T47D (cell line): ENCODE measurements at regions not wholly inside any gene's neighbourhood (a gene's known extent, or its start where the extent isn't known, plus 50 kb on each side); places are given as distances from the start of the nearest gene placed in this dataset.
A peak's percentile ranks its signal among the peaks of the same experiment; 100 is the strongest.

Source experiments
- DNase-seq, 2 experiments: peaks; one replicate each; pipeline versions ENCODE4 v3.0.0 to v3.0.0-alpha.2; 2011 to 2012; ENCODE audit warnings: low read depth in 1 of 2, low spot score in 1 of 2
- JUND ChIP-seq: IDR thresholded peaks from 2 replicates; pipeline ENCODE4 v1.6.1; 2012; ENCODE audit warnings: low read depth
- in situ Hi-C: cut with HindIII; loops from 2 replicates; pipeline ENCODE4 v1.10.0; 2016; ENCODE audit warnings: low sequenced_read_pairs, low pct_unique_long_range_greater_than_20kb

- DNase-seq = no peak
- no peak for TF ChIP-seq JUND
- in situ Hi-C loops = no loop called here
Observed at GRCh38 chr2:240252191-240252871, 111.9 kb upstream of the OTOS start.

GRCh38 chr2:240252872-240253511, 112.5 kb upstream of the OTOS start:
- no peak for TF ChIP-seq JUND
- in situ Hi-C loops = no loop called here
- DNase-seq = no peak

- TF ChIP-seq JUND = no peak
- in situ Hi-C loops = no loop called here
- no peak for DNase-seq
Observed at GRCh38 chr2:240253583-240254145, 113.2 kb upstream of the OTOS start.

GRCh38 chr2:240254337-240255164, 114.1 kb upstream of the OTOS start:
- no peak for TF ChIP-seq JUND
- in situ Hi-C loops = no loop called here
- no peak for DNase-seq

GRCh38 chr2:240255165-240255491, 114.7 kb upstream of the OTOS start:
- in situ Hi-C loops = no loop called here
- no peak for TF ChIP-seq JUND
- DNase-seq = no peak

GRCh38 chr2:240255811-240256703, 115.6 kb upstream of the OTOS start:
- in situ Hi-C loops = no loop called here
- no peak for TF ChIP-seq JUND
- DNase-seq = peak; percentile 32 to 81

- in situ Hi-C loops = no loop called here
- no peak for DNase-seq
Observed at GRCh38 chr2:240256704-240257637, 116.5 kb upstream of the OTOS start.

GRCh38 chr2:240257940-240258580, 117.6 kb upstream of the OTOS start:
- TF ChIP-seq JUND = no peak
- in situ Hi-C loops = no loop called here
- DNase-seq = no peak

More at GRCh38 chr2:240256704-240257637, 116.5 kb upstream of the OTOS start:
- no peak for TF ChIP-seq JUND

- DNase-seq = no peak
- in situ Hi-C loops = no loop called here
Observed at GRCh38 chr2:240258685-240259084, 118.2 kb upstream of the OTOS start.

GRCh38 chr2:240259201-240259923, 118.9 kb upstream of the OTOS start:
- in situ Hi-C loops = no loop called here
- no peak for DNase-seq
- TF ChIP-seq JUND = no peak

More at GRCh38 chr2:240258685-240259084, 118.2 kb upstream of the OTOS start:
- TF ChIP-seq JUND = no peak
